Nephron progenitor cell (in vitro differentiated cells): ENCODE measurements at regions not wholly inside any gene's neighbourhood (a gene's known extent, or its start where the extent isn't known, plus 50 kb on each side); places are given as distances from the start of the nearest gene placed in this dataset.

Experiments used
- DNase-seq: peaks from one replicate; pipeline ENCODE4 v3.0.0; 2021
- H3K27ac Mint-ChIP-seq: 2 replicates; pipeline ENCODE4 v1.8.0; 2021; ENCODE audit warnings: mild to moderate bottlenecking, moderate library complexity, mixed read lengths
- H3K27me3 Mint-ChIP-seq: 2 replicates; pipeline ENCODE4 v1.8.0; 2021; ENCODE audit warnings: mild to moderate bottlenecking, low read depth, mixed read lengths; ENCODE audit not compliant: poor library complexity
- H3K36me3 Mint-ChIP-seq: 2 replicates; pipeline ENCODE4 v1.8.0; 2021; ENCODE audit warnings: low read depth, mixed read lengths
- H3K4me1 Mint-ChIP-seq: 2 replicates; pipeline ENCODE4 v1.8.0; 2021; ENCODE audit warnings: mixed read lengths
- H3K4me3 Mint-ChIP-seq: 2 replicates; pipeline ENCODE4 v1.8.0; 2021; ENCODE audit warnings: mild to moderate bottlenecking, moderate library complexity, mixed read lengths
- H3K9me3 Mint-ChIP-seq: 2 replicates; pipeline ENCODE4 v1.8.0; 2021; ENCODE audit warnings: mild to moderate bottlenecking, moderate library complexity, mixed read lengths
- CTCF ChIP-seq: fragments of 200-600 bp; sonication (generic); IDR thresholded peaks from 2 replicates; pipeline ENCODE4 v1.5.0; 2021; ENCODE audit warnings: antibody characterized with exemption

- Mint-ChIP-seq H3K4me3 (no peak overlapping the region), H3K9me3 (peaks cover 21% of the 10 kb centered on the region), H3K27ac (no peak overlapping the region), H3K36me3 (no peaks in the 10 kb centered on the region), H3K27me3 (peaks cover 12% of the 10 kb centered on the region), H3K4me1 (peaks cover 20% of the 10 kb centered on the region)
- TF ChIP-seq CTCF: no peak
- DNase-seq: no peak
Observed at GRCh38 chr6:14422061-14422460, 304.5 kb downstream of the CD83 start.

- H3K36me3 Mint-ChIP-seq: no peaks in the 10 kb centered on the region
- no peak for TF ChIP-seq CTCF
- H3K27me3 Mint-ChIP-seq: peaks cover 12% of the 10 kb centered on the region
- H3K9me3 Mint-ChIP-seq: peaks cover 18% of the 10 kb centered on the region
- no peak for DNase-seq
- H3K27ac Mint-ChIP-seq: peak overlapping the region; percentile 85
- H3K4me1 Mint-ChIP-seq: peaks cover 20% of the 10 kb centered on the region
- H3K4me3 Mint-ChIP-seq: no peak overlapping the region
Observed at GRCh38 chr6:14422917-14423316, 305.3 kb downstream of the CD83 start.

GRCh38 chr6:14423330-14423729 lies 305.8 kb downstream of the CD83 start:
- no peak for TF ChIP-seq CTCF
- DNase-seq: no peak
- peaks cover 12% of the 10 kb centered on the region for H3K27me3 Mint-ChIP-seq
- H3K36me3 Mint-ChIP-seq: no peaks in the 10 kb centered on the region
- peaks cover 20% of the 10 kb centered on the region for H3K4me1 Mint-ChIP-seq
- peak overlapping the region; percentile 85 for H3K27ac Mint-ChIP-seq
- H3K4me3 Mint-ChIP-seq: no peak overlapping the region
- peaks cover 15% of the 10 kb centered on the region for H3K9me3 Mint-ChIP-seq

- Mint-ChIP-seq H3K9me3 (peaks cover 13% of the 10 kb centered on the region), H3K27ac (no peak overlapping the region), H3K36me3 (no peaks in the 10 kb centered on the region), H3K4me1 (peaks cover 23% of the 10 kb centered on the region), H3K4me3 (no peak overlapping the region), H3K27me3 (peaks cover 12% of the 10 kb centered on the region)
- no peak for TF ChIP-seq CTCF
- no peak for DNase-seq
Observed at GRCh38 chr6:14423955-14424354, 306.4 kb downstream of the CD83 start.

- H3K36me3 Mint-ChIP-seq: no peaks in the 10 kb centered on the region
- H3K27me3 Mint-ChIP-seq: peaks cover 12% of the 10 kb centered on the region
- H3K27ac Mint-ChIP-seq: no peak overlapping the region
- no peak for DNase-seq
- no peak overlapping the region for H3K4me3 Mint-ChIP-seq
- H3K9me3 Mint-ChIP-seq: no peaks in the 10 kb centered on the region
- TF ChIP-seq CTCF: no peak
- peaks cover 31% of the 10 kb centered on the region for H3K4me1 Mint-ChIP-seq
Observed at GRCh38 chr6:14425805-14426204, 308.2 kb downstream of the CD83 start.

GRCh38 chr6:14426281-14426680 lies 308.7 kb downstream of the CD83 start:
- Mint-ChIP-seq H3K4me1 (peaks cover 32% of the 10 kb centered on the region), H3K36me3 (no peaks in the 10 kb centered on the region), H3K9me3 (no peaks in the 10 kb centered on the region), H3K4me3 (no peak overlapping the region), H3K27me3 (peaks cover 12% of the 10 kb centered on the region), H3K27ac (no peak overlapping the region)
- no peak for TF ChIP-seq CTCF
- DNase-seq: no peak
